OCI-LY3 (cell line): ENCODE measurements at regions not wholly inside any gene's neighbourhood (a gene's known extent, or its start where the extent isn't known, plus 50 kb on each side); places are given as distances from the start of the nearest gene placed in this dataset.

Source experiments
- CTCF ChIP-seq: fragments of 200-600, 300-600 bp; sonication (generic); IDR thresholded peaks from 2 replicates; pipeline ENCODE4 v1.5.1; 2014; ENCODE audit warnings: antibody characterized with exemption, low read length, low read depth
- EZH2phosphoT487 ChIP-seq: fragments of 200-600 bp; shearing (Covaris generic); IDR thresholded peaks from 2 replicates; pipeline ENCODE4 v1.6.1; 2018; ENCODE audit warnings: antibody characterized with exemption, mixed run types, low read depth

DNA sequence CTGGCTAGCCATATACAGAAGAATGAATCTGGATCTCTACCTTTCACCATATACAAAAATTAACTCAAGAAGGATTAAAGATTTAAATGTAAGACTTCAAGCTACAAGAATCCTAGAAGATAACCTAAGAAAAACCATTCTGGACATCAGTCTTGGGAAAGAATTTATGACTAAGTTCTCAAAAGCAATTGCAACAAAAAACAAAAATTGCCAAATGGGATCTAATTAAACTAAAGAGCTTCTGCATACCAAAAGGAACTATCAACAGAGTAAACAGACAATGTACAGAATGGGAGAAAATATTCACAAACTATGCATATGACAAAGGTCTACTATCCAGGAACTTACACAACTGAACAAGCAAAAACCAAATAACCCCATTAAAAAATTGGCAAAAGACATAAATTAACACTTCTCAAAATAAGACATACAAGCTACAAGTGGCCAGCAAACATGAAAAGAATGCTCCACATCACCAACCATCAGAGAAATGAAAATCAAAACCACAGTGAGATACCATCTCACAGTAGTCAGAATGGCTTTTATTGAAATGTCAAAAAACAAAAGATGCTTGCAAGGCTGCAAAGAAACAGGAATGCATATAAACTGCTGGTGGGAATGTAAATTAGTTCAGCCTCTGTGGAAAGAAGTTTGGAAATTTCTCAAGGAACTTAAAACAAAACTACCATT, 66.8 kb upstream of the RSPO3 start:
- TF ChIP-seq CTCF (no peak), EZH2phosphoT487 (no peak)
